Neural cell (in vitro differentiated cells): ENCODE measurements at regions not wholly inside any gene's neighbourhood (a gene's known extent, or its start where the extent isn't known, plus 50 kb on each side); places are given as distances from the start of the nearest gene placed in this dataset.

Experiments used
- CTCF ChIP-seq: fragments of 450-650 bp; IDR thresholded peaks from 2 replicates; pipeline ENCODE4 v1.5.1; 2014; ENCODE audit warnings: antibody characterized with exemption, mild to moderate bottlenecking, moderate library complexity; ENCODE audit not compliant: poor library complexity, severe bottlenecking
- EZH2 ChIP-seq: fragments of 200-600, 300-800 bp; shearing (Covaris generic), sonication (generic); IDR thresholded peaks from 2 replicates; pipeline ENCODE4 v1.6.1; 2014; ENCODE audit warnings: antibody characterized with exemption, low read length, borderline replicate concordance, mild to moderate bottlenecking; ENCODE audit not compliant: insufficient read depth, poor library complexity, severe bottlenecking

- no peak for TF ChIP-seq CTCF
- no peak for TF ChIP-seq EZH2
Observed at GRCh38 chr4:189136462-189136861, 804.2 kb upstream of the FRG1 start.
